HL-60 (cell line): ENCODE measurements at regions not wholly inside any gene's neighbourhood (a gene's known extent, or its start where the extent isn't known, plus 50 kb on each side); places are given as distances from the start of the nearest gene placed in this dataset.

ENCODE experiments used
- CTCF ChIP-seq: IDR thresholded peaks from one replicate; pipeline ENCODE4 v1.5.1; 2011; ENCODE audit warnings: low read length, control low read depth, inconsistent platforms; ENCODE audit not compliant: insufficient read depth
- GABPA ChIP-seq: IDR thresholded peaks from 2 replicates; pipeline ENCODE4 v1.6.1; 2012; ENCODE audit warnings: low read depth
- POLR2AphosphoS5 ChIP-seq: IDR thresholded peaks from 2 replicates; pipeline ENCODE4 v1.6.1; 2012; ENCODE audit warnings: low read depth
- REST ChIP-seq: IDR thresholded peaks from 2 replicates; pipeline ENCODE4 v1.6.1; 2012; ENCODE audit warnings: low read depth; ENCODE audit not compliant: insufficient replicate concordance
- SPI1 ChIP-seq: IDR thresholded peaks from 2 replicates; pipeline ENCODE4 v1.6.1; 2012; ENCODE audit warnings: low read depth, mild to moderate bottlenecking, borderline replicate concordance

- no peak for TF ChIP-seq CTCF
- no peak for TF ChIP-seq POLR2AphosphoS5
- TF ChIP-seq REST = no peak
- TF ChIP-seq GABPA = no peak
- TF ChIP-seq SPI1 = no peak
These were observed 58.9 kb upstream of the EFCAB3 start for GRCh38 chr17:62321451-62321850.
